Omental fat pad (tissue), 3 donors: ENCODE measurements at regions not wholly inside any gene's neighbourhood (a gene's known extent, or its start where the extent isn't known, plus 50 kb on each side); places are given as distances from the start of the nearest gene placed in this dataset.
"Not testable (repeated sequence)": the region's sequence is repeated elsewhere in the genome, so short reads cannot be mapped to it uniquely, and the experiment has no call there.

ENCODE experiments used
- ATAC-seq: fragments of 150-250 bp; one replicate; pipeline ENCODE4 v1.9.1; 2016; ENCODE audit warnings: mild to moderate bottlenecking, moderate library complexity; ENCODE audit not compliant: low FRiP score
- DNase-seq: peaks from one replicate; pipeline ENCODE4 v3.0.0-alpha.2; 2019; ENCODE audit warnings: low spot score
- TF ChIP-seq, protein P1 (sequence below), 3 donors: fragments of 450-650 bp; IDR thresholded peaks; one replicate each; pipeline ENCODE4 v1.5.1; 2016 to 2017; ENCODE audit warnings: antibody characterized with exemption in 3 of 3, mild to moderate bottlenecking in 3 of 3, moderate library complexity in 2 of 3

DNA sequence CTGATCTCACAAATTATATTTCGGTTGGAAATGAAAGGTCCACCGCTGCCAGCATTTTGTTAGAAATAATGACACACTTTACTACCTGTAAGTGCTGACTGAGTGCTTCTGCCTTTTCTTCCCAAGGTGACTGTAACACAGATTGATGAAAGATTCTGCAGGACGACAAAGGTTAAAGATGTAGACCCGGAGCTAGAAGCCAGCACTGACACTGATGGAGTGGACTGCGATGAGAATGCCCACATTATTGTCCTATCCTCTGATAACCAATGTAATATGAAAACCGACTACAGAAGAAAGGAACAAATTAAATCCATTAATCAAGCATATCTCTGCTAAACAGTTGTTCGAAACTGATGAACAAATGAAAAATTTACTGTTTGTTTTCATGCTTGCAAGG, 666.5 kb downstream of the GBE1 start:
- ATAC-seq (no peak), DNase-seq (no peak)
- TF ChIP-seq, protein P1, sequence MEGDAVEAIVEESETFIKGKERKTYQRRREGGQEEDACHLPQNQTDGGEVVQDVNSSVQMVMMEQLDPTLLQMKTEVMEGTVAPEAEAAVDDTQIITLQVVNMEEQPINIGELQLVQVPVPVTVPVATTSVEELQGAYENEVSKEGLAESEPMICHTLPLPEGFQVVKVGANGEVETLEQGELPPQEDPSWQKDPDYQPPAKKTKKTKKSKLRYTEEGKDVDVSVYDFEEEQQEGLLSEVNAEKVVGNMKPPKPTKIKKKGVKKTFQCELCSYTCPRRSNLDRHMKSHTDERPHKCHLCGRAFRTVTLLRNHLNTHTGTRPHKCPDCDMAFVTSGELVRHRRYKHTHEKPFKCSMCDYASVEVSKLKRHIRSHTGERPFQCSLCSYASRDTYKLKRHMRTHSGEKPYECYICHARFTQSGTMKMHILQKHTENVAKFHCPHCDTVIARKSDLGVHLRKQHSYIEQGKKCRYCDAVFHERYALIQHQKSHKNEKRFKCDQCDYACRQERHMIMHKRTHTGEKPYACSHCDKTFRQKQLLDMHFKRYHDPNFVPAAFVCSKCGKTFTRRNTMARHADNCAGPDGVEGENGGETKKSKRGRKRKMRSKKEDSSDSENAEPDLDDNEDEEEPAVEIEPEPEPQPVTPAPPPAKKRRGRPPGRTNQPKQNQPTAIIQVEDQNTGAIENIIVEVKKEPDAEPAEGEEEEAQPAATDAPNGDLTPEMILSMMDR (IDR thresholded peaks at IDR 0.05), result no peak

DNA sequence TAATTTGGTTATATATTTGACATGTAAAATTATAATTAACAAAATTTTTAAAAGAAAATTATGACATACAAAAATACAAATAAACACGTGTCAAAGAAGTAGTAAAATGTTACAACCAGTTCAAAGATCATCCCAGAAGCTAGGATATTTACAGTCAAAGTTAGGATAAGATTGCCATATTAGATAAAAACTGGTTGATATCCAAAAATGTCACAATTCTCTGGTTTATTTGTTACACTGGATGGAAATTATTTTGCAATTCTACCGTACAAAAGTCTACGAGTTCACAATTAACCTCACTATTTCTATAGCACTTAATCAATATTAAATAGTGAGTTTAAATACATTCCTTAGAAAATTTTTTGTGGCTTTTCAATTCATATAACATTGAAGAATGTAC, 673.8 kb downstream of the GBE1 start:
- TF ChIP-seq, protein P1 (IDR thresholded peaks at IDR 0.05), result no peak
- DNase-seq (no peak), ATAC-seq (no peak)

DNA sequence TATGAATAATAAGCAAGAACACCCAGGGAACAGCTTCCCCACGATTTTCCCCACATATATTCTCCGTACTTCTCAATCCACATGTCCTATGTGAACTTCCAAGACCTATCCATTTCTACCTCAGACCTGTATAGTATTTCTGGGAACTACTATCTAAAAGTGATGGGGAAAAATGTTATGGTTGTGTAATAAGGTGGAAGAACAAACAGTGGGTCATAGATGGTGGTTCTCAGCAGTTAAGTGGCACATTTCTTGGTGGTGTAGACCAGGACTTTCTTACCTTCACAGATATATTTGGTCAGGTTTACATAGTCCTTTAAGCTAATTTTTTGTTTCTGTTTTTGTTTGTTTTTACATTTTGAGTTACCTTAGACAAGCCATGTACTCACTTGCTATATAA, 675.1 kb downstream of the GBE1 start:
- DNase-seq, result no peak
- TF ChIP-seq, protein P1 (IDR thresholded peaks at IDR 0.05), result no peak
- ATAC-seq, result no peak

- TF ChIP-seq, protein P1 (IDR thresholded peaks at IDR 0.05), result no peak
- DNase-seq (no peak), ATAC-seq (no peak)
Observed at GRCh38 chr3:81080608-81081007, 680.8 kb downstream of the GBE1 start.

- no peak for ATAC-seq
- TF ChIP-seq, protein P1 (IDR thresholded peaks at IDR 0.05), result no peak
- no peak for DNase-seq
Observed at GRCh38 chr3:81072591-81072990, 688.9 kb downstream of the GBE1 start.

DNA sequence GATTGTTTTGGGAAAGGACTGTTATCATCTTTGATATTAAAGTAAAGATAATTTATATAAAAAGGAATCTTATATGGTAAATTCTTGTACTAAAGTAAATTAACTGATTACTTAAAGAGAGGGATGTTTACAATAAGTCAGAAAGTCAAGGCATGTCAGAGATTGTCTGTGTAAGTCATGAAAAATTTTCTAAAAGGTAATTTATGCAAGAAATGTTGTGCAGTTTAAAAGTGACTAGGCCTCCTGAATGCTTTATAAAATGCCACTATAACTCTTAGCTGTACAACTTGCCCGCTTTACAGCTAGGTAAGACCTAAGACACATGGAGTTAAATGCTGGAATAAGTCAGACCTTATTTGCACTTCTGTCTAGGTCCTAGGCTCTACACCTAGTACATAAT, 692.9 kb downstream of the GBE1 start:
- no peak for DNase-seq
- TF ChIP-seq, protein P1 (IDR thresholded peaks at IDR 0.05), result no peak
- no peak for ATAC-seq

DNA sequence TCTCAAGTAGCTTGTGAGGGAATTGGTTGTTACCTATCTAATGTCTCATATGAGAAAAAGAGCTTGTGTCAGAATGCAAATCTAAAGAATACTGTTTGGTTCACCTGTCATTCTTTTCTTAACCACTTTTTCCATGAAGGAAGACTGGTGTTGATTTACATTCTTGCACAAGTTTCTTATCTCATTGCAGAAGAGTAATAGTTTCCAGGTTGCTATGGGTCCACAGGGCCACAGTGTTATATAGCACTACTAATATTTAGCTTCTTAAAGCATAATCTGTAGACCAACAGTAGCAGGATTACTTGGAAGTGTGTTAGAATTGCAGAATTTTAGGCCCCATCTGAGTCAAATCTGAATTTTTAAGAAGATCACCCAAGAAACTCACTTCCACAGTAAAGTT, 697.5 kb downstream of the GBE1 start:
- DNase-seq (no peak), ATAC-seq (no peak)
- TF ChIP-seq, protein P1 (IDR thresholded peaks at IDR 0.05), result no peak

GRCh38 chr3:81051133-81051532, 710.3 kb downstream of the GBE1 start:
- not testable (repeated sequence) for ATAC-seq, DNase-seq
